HCT116 (cell line): ENCODE measurements at regions not wholly inside any gene's neighbourhood (a gene's known extent, or its start where the extent isn't known, plus 50 kb on each side); places are given as distances from the start of the nearest gene placed in this dataset.
"Not testable (repeated sequence)": the region's sequence is repeated elsewhere in the genome, so short reads cannot be mapped to it uniquely, and the experiment has no call there.

Experiments
- ATAC-seq: fragments of 200-7000 bp; cut with Tn5 transposase; 2 replicates; pipeline ENCODE4 v1.9.1; 2020; ENCODE audit warnings: mild to moderate bottlenecking, moderate library complexity
- BruUV-seq: library from RNA; stranded (reverse); fragments of 400-500 nt; replicated peaks from 2 replicates; lab custom pipeline; 2021; lab: Mats Ljungman, UMichigan
- CTCF ChIA-PET: fragments of 300-600 bp; sonication (Branson Sonifier 250); formaldehyde crosslinking; loops from one replicate; lab custom pipeline; 2021; ENCODE audit warnings: antibody characterized with exemption; lab: Charles Lee
- POLR2A ChIA-PET: fragments of 300-600, 350-600 bp; sonication (Branson Sonifier 250); formaldehyde crosslinking; loops from one replicate; lab custom pipeline; 2021; ENCODE audit warnings: antibody characterized with exemption; lab: Charles Lee
- RAD21 ChIA-PET, 2 experiments: fragments of 300-600 bp; sonication (Branson Sonifier 250); formaldehyde crosslinking; loops; one replicate each; lab custom pipeline; 2023; ENCODE audit warnings: low total read pairs in 2 of 2; ENCODE audit not compliant: uncharacterized antibody in 2 of 2, unreplicated experiment in 2 of 2, low non-redundant PET in 1 of 2; lab: Charles Lee
- DNase-seq: peaks from one replicate; pipeline ENCODE4 v3.0.0-alpha.2; 2010; ENCODE audit warnings: low read depth, low spot score
- H2AFZ ChIP-seq: fragments of 200-600 bp; shearing (Covaris generic), sonication (generic); 2 replicates; pipeline ENCODE4 v1.6.1; 2017; ENCODE audit warnings: low read depth, mixed run types, mixed read lengths, antibody characterized with exemption, low read length; ENCODE audit not compliant: poor library complexity, severe bottlenecking
- H3K27ac ChIP-seq: 2 replicates; pipeline ENCODE4 v1.5.1; 2012; ENCODE audit warnings: low read depth, low read length
- H3K27me3 ChIP-seq: fragments of 200-600 bp; sonication (generic); 2 replicates; pipeline ENCODE4 v1.6.1; 2016; ENCODE audit warnings: mixed run types, low read length, mixed read lengths; ENCODE audit not compliant: insufficient read depth
- H3K36me3 ChIP-seq, 2 experiments: fragments of 200-500 bp in 1 of 2; fragments of 200-600 bp in 1 of 2; sonication (Bioruptor generic) in 1 of 2; sonication (generic) in 1 of 2; 2 replicates each; pipeline versions ENCODE4 v1.5.1 to v1.6.1; 2014 to 2016; ENCODE audit warnings: low read length in 2 of 2, inconsistent platforms in 1 of 2, mixed read lengths in 1 of 2, mixed run types in 1 of 2; ENCODE audit not compliant: insufficient read depth in 2 of 2, control insufficient read depth in 1 of 2
- H3K4me1 ChIP-seq, 2 experiments: fragments of 200-600 bp in 1 of 2; sonication (generic) in 1 of 2; 2 replicates each; pipeline versions ENCODE4 v1.5.1 to v1.6.1; 2012 to 2017; ENCODE audit warnings: low read length in 2 of 2, inconsistent platforms in 1 of 2, mild to moderate bottlenecking in 1 of 2, mixed read lengths in 1 of 2, mixed run types in 1 of 2, moderate library complexity in 1 of 2; ENCODE audit not compliant: insufficient read depth in 2 of 2, control insufficient read depth in 1 of 2
- H3K4me2 ChIP-seq: fragments of 200-600 bp; sonication (generic); 2 replicates; pipeline ENCODE4 v1.6.1; 2017; ENCODE audit warnings: mixed run types, low read length, mixed read lengths
- H3K4me3 ChIP-seq, 2 experiments: fragments of 200-600 bp in 1 of 2; sonication (generic) in 1 of 2; replicated peaks in 1 of 2; 2 replicates each; pipeline ENCODE4 v1.5.1; 2011 to 2016; ENCODE audit warnings: low read length in 2 of 2, control low read depth in 1 of 2, low read depth in 1 of 2, mild to moderate bottlenecking in 1 of 2, mixed read lengths in 1 of 2, mixed run types in 1 of 2
- H3K79me2 ChIP-seq: fragments of 200-600 bp; sonication (generic); 2 replicates; pipeline ENCODE4 v1.6.1; 2017; ENCODE audit warnings: mild to moderate bottlenecking, mixed run types, low read length, moderate library complexity, mixed read lengths; ENCODE audit not compliant: insufficient read depth
- H3K9ac ChIP-seq: fragments of 200-600 bp; sonication (generic); 2 replicates; pipeline ENCODE4 v1.6.1; 2016; ENCODE audit warnings: low read length, mixed read lengths
- H3K9me2 ChIP-seq: fragments of 200-600 bp; sonication (generic), shearing (Covaris generic); 2 replicates; pipeline ENCODE4 v1.6.1; 2017; ENCODE audit warnings: mixed run types, mild to moderate bottlenecking, moderate library complexity; ENCODE audit not compliant: insufficient read depth
- H3K9me3 ChIP-seq, 2 experiments: fragments of 200-500 bp in 1 of 2; fragments of 200-600 bp in 1 of 2; sonication (Bioruptor generic) in 1 of 2; sonication (generic) in 1 of 2; 2 replicates each; pipeline ENCODE4 v1.6.1; 2014 to 2017; ENCODE audit warnings: low read length in 2 of 2, mixed read lengths in 2 of 2, inconsistent platforms in 1 of 2, low read depth in 1 of 2, mild to moderate bottlenecking in 1 of 2, mixed run types in 1 of 2, moderate library complexity in 1 of 2; ENCODE audit not compliant: control insufficient read depth in 1 of 2, insufficient read depth in 1 of 2
- H4K20me1 ChIP-seq: fragments of 200-600 bp; sonication (generic), shearing (Covaris generic); 2 replicates; pipeline ENCODE4 v1.6.1; 2017; ENCODE audit warnings: mixed run types, mild to moderate bottlenecking, moderate library complexity; ENCODE audit not compliant: insufficient read depth
- CBX3 ChIP-seq: IDR thresholded peaks from 2 replicates; pipeline ENCODE4 v1.6.1; 2012; ENCODE audit warnings: low read depth
- EGR1 ChIP-seq: IDR thresholded peaks from 2 replicates; pipeline ENCODE4 v1.6.1; 2012; ENCODE audit warnings: low read depth
- ELF1 ChIP-seq: IDR thresholded peaks from 2 replicates; pipeline ENCODE4 v1.6.1; 2012; ENCODE audit warnings: low read depth, borderline replicate concordance
- FOSL1 ChIP-seq: IDR thresholded peaks from 2 replicates; pipeline ENCODE4 v1.6.1; 2012; ENCODE audit warnings: low read depth
- JUND ChIP-seq: IDR thresholded peaks from 2 replicates; pipeline ENCODE4 v1.6.1; 2012
- POLR2A ChIP-seq: IDR thresholded peaks from 2 replicates; pipeline ENCODE4 v1.7.0; 2011; ENCODE audit warnings: borderline replicate concordance; ENCODE audit not compliant: insufficient read depth, insufficient read length; ENCODE audit errors: extremely low read depth
- RAD21 ChIP-seq: IDR thresholded peaks from 2 replicates; pipeline ENCODE4 v1.6.1; 2012; ENCODE audit warnings: low read depth, mild to moderate bottlenecking
- SIN3A ChIP-seq: IDR thresholded peaks from 2 replicates; pipeline ENCODE4 v1.6.1; 2012; ENCODE audit warnings: low read depth
- YY1 ChIP-seq: IDR thresholded peaks from 2 replicates; pipeline ENCODE4 v1.6.1; 2011; ENCODE audit warnings: low read length, low read depth, moderate library complexity, mild to moderate bottlenecking; ENCODE audit not compliant: insufficient replicate concordance; ENCODE audit errors: extremely low read depth
- ZBTB33 ChIP-seq: IDR thresholded peaks from 2 replicates; pipeline ENCODE4 v1.6.1; 2011; ENCODE audit warnings: mild to moderate bottlenecking, low read length, moderate library complexity; ENCODE audit not compliant: insufficient replicate concordance; ENCODE audit errors: extremely low read depth
- intact Hi-C: fragments of 100-400 bp; cut with micrococcal nuclease; formaldehyde crosslinking; loops from 2 replicates; pipeline ENCODE4 v1.10.0; 2022
- TF ChIP-seq, protein P1 (sequence below): IDR thresholded peaks from 2 replicates; pipeline ENCODE4 v1.6.1; 2012

DNA sequence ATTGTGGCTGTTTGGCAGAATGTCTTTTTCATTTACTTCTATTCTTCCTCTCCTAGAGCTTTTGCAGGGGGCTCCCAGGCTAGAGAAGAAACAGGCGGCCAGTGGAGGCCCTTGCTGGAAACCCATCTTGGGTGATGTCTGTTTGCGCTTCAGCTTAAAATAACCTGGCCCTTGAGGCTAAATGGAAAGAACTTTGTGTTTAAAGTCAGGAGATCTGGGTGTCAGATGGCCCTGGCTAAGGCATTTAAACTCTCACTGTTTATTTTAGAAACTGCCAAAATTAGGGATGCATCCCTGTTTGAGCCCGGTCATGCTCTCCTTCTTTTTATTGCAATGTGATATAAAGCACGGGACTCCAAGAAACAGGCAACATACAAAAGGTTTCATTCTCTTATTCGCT, 118.4 kb upstream of the RMP24 start:
- H3K79me2 ChIP-seq = no peaks in the 10 kb centered on the region
- H3K4me3 ChIP-seq = no peak overlapping the region
- H4K20me1 ChIP-seq = no peaks in the 10 kb centered on the region
- intact Hi-C loops = no loop called here
- no peaks in the 10 kb centered on the region for H3K9me3 ChIP-seq
- TF ChIP-seq ELF1 = no peak
- no peaks in the 10 kb centered on the region for H3K9me2 ChIP-seq
- H3K9ac ChIP-seq = no peak overlapping the region
- ATAC-seq (no peak), DNase-seq (no peak)
- H3K36me3 ChIP-seq = no peaks in the 10 kb centered on the region
- POLR2A ChIA-PET = no interaction called here
- no peak overlapping the region for H3K27ac ChIP-seq
- RAD21 ChIA-PET = no interaction called here
- BruUV-seq = no TSS peak
- H3K4me1 ChIP-seq = no peaks in the 10 kb centered on the region
- H2AFZ ChIP-seq = no peak overlapping the region
- H3K27me3 ChIP-seq = peaks cover 14% of the 10 kb centered on the region; the same call in 1 of the 2 replicates
- CTCF ChIA-PET = no interaction called here
- no peak overlapping the region for H3K4me2 ChIP-seq

DNA sequence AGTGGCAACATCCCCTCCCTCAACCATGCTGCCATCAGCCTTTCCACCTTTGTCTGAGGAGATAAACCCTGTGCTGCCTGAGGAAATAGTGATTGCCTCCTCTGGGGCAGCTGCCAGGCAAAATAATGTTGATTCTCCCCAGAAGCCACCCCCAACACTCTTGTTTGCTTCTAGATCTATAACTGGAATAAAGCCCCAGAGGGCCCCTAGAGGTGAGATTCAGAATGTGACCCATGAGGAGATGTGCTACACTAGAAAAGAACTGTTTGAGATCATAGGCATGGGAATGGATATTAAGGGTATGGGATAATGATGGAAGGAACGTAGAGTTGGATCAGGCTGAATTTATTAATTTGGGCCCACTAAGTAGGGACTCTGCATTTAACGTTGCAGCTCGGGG, 116.3 kb upstream of the RMP24 start:
- H3K79me2 ChIP-seq = no peaks in the 10 kb centered on the region
- no peaks in the 10 kb centered on the region for H3K4me1 ChIP-seq
- ChIA-PET CTCF (no interaction called here), POLR2A (no interaction called here), RAD21 (no interaction called here)
- no peaks in the 10 kb centered on the region for H3K36me3 ChIP-seq
- TF ChIP-seq JUND (no peak), ZBTB33 (no peak), POLR2A (no peak), EGR1 (no peak), RAD21 (no peak), CBX3 (no peak), YY1 (no peak), SIN3A (no peak), FOSL1 (no peak)
- TF ChIP-seq, protein P1, sequence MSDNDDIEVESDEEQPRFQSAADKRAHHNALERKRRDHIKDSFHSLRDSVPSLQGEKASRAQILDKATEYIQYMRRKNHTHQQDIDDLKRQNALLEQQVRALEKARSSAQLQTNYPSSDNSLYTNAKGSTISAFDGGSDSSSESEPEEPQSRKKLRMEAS = no peak
- no peaks in the 10 kb centered on the region for H3K9me2 ChIP-seq
- no peak overlapping the region for H3K27ac ChIP-seq
- no peaks in the 10 kb centered on the region for H3K9me3 ChIP-seq
- H3K4me3 ChIP-seq = no peak overlapping the region
- no peaks in the 10 kb centered on the region for H4K20me1 ChIP-seq
- peaks cover 14% of the 10 kb centered on the region; the same call in 1 of the 2 replicates for H3K27me3 ChIP-seq
- no peak overlapping the region for H3K4me2 ChIP-seq
- no TSS peak for BruUV-seq
- ATAC-seq (no peak), DNase-seq (no peak)
- intact Hi-C loops = no loop called here
- no peak overlapping the region for H2AFZ ChIP-seq
- H3K9ac ChIP-seq = no peak overlapping the region

DNA sequence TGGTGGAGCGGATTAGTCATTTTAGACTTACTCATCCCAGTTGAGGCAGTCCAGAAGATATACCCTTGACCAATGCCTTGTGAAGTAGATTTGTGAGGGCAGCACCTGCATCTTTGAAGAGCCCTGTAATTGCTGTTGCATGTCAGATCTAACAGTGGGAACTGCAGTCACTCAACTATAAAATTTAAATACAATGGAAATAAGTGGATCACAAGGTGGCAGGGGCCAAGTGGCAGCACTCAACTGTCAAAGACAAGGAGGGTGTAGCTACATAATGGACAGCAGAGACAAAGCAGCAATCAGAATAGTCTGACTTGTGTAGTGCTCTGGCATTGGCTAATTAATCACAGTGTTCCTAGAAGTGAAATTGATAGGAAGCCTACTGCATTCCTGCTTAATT, 115.8 kb upstream of the RMP24 start:
- peaks cover 12% of the 10 kb centered on the region; the same call in 1 of the 2 replicates for H3K27me3 ChIP-seq
- BruUV-seq, POLR2A ChIA-PET, H3K4me1 ChIP-seq, RAD21 ChIA-PET, H3K9ac ChIP-seq, DNase-seq, H4K20me1 ChIP-seq, H3K36me3 ChIP-seq, CTCF ChIA-PET, H3K27ac ChIP-seq, intact Hi-C loops, H3K4me2 ChIP-seq, H3K9me2 ChIP-seq, H2AFZ ChIP-seq, H3K79me2 ChIP-seq, H3K9me3 ChIP-seq, H3K4me3 ChIP-seq, ATAC-seq: not testable (repeated sequence)
